ENCODE measurements at regions not wholly inside any gene's neighbourhood (a gene's known extent, or its start where the extent isn't known, plus 50 kb on each side); places are given as distances from the start of the nearest gene placed in this dataset.
A peak's percentile ranks its signal among the peaks of the same experiment; 100 is the strongest.

- Mint-ChIP-seq H3K4me3 (ENCODE audit: unreplicated experiment) (no peak overlapping the region), H3K9me3 (ENCODE audit: low read depth) (no peaks in the 10 kb centered on the region), H3K27ac (ENCODE audit: unreplicated experiment) (no peak overlapping the region), H3K27me3 (ENCODE audit: low read depth) (peaks cover 65% of the 10 kb centered on the region), H3K4me1 (ENCODE audit: low read depth) (peaks cover 2% of the 10 kb centered on the region), H3K36me3 (ENCODE audit: low read depth) (peaks cover 2% of the 10 kb centered on the region)
- TF ChIP-seq CTCF (IDR thresholded peaks at IDR 0.05): no peak
- no peak for DNase-seq (ENCODE audit: low spot score)
These were observed 264.0 kb upstream of the NFE2L3 start for GRCh38 chr7:25887795-25888559.

GRCh38 chr7:25889765-25890164 lies 262.2 kb upstream of the NFE2L3 start:
- Mint-ChIP-seq H3K27me3 (ENCODE audit: low read depth) (peaks cover 54% of the 10 kb centered on the region), H3K4me3 (ENCODE audit: unreplicated experiment) (no peak overlapping the region), H3K36me3 (ENCODE audit: low read depth) (peaks cover 2% of the 10 kb centered on the region), H3K9me3 (ENCODE audit: low read depth) (no peaks in the 10 kb centered on the region), H3K4me1 (ENCODE audit: low read depth) (peaks cover 3% of the 10 kb centered on the region), H3K27ac (ENCODE audit: unreplicated experiment) (no peak overlapping the region)
- DNase-seq (ENCODE audit: low spot score): no peak
- no peak for TF ChIP-seq CTCF (IDR thresholded peaks at IDR 0.05)

- Mint-ChIP-seq H3K27me3 (ENCODE audit: low read depth) (peaks cover 50% of the 10 kb centered on the region), H3K4me1 (ENCODE audit: low read depth) (peaks cover 10% of the 10 kb centered on the region), H3K36me3 (ENCODE audit: low read depth) (no peaks in the 10 kb centered on the region), H3K9me3 (ENCODE audit: low read depth) (no peaks in the 10 kb centered on the region), H3K27ac (ENCODE audit: unreplicated experiment) (no peak overlapping the region), H3K4me3 (ENCODE audit: unreplicated experiment) (no peak overlapping the region)
- no peak for DNase-seq (ENCODE audit: low spot score)
- no peak for TF ChIP-seq CTCF (IDR thresholded peaks at IDR 0.05)
These were observed 260.4 kb upstream of the NFE2L3 start for GRCh38 chr7:25891591-25891990.

GRCh38 chr7:25893436-25893835 lies 258.6 kb upstream of the NFE2L3 start:
- Mint-ChIP-seq H3K9me3 (ENCODE audit: low read depth) (no peaks in the 10 kb centered on the region), H3K4me1 (ENCODE audit: low read depth) (peaks cover 10% of the 10 kb centered on the region), H3K4me3 (ENCODE audit: unreplicated experiment) (peak overlapping the region; percentile 63), H3K27me3 (ENCODE audit: low read depth) (peaks cover 46% of the 10 kb centered on the region), H3K36me3 (ENCODE audit: low read depth) (no peaks in the 10 kb centered on the region), H3K27ac (ENCODE audit: unreplicated experiment) (no peak overlapping the region)
- no peak for DNase-seq (ENCODE audit: low spot score)
- TF ChIP-seq CTCF (IDR thresholded peaks at IDR 0.05): no peak

- Mint-ChIP-seq H3K27me3 (ENCODE audit: low read depth) (peaks cover 39% of the 10 kb centered on the region), H3K27ac (ENCODE audit: unreplicated experiment) (no peak overlapping the region), H3K36me3 (ENCODE audit: low read depth) (no peaks in the 10 kb centered on the region), H3K9me3 (ENCODE audit: low read depth) (no peaks in the 10 kb centered on the region), H3K4me1 (ENCODE audit: low read depth) (peaks cover 10% of the 10 kb centered on the region), H3K4me3 (ENCODE audit: unreplicated experiment) (no peak overlapping the region)
- TF ChIP-seq CTCF (IDR thresholded peaks at IDR 0.05): no peak
- DNase-seq (ENCODE audit: low spot score): no peak
These were observed 257.7 kb upstream of the NFE2L3 start for GRCh38 chr7:25894002-25894901.

All from chondrocyte (in vitro differentiated cells).